ENCODE measurements at regions not wholly inside any gene's neighbourhood (a gene's known extent, or its start where the extent isn't known, plus 50 kb on each side); places are given as distances from the start of the nearest gene placed in this dataset.

DNA sequence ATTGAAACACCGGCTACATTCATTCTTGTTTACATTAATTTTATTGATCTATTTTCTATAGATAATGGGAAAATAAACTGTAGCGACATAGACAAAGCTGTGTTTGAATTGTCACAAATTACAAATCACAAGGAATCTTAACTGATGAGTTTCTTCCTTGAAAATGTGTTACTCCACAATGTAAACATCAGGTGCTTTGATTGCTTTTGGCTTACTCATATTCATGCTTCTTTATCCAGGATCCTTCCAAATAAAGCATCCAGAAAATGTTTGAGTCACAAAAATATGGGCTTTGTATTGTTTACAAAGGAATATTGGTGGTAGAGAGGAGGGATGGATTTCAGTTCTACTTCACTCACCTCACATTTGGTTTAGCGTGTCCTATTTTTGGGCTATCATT, 64.0 kb downstream of the BMP2 start:
- DNase-seq (ENCODE audit: insufficient read length, low spot score) (no peak), FAIRE-seq (no peak)
- no peak for TF ChIP-seq POLR2A (IDR thresholded peaks at IDR 0.05; ENCODE audit: low read depth, low read length)

DNA sequence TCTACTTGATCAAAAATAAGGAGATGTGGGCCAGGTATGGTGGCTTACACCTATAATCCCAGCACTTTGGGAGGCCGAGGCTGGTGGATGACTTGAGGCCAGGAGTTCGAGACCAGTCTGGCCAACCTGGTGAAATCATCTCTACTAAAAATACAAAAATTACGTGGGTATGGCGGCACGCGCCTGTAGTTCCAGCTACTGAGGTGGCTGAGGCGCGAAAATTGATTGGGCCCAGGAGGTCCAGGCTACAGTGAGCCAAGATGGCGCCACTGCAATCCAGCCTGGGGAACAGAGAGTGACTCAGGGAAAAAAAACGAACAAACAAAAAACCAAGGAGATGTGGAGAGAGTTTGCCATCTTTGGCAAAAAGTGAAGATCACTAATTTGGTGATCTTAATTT, 65.3 kb downstream of the BMP2 start:
- DNase-seq (ENCODE audit: insufficient read length, low spot score) (no peak), FAIRE-seq (no peak)
- TF ChIP-seq POLR2A (IDR thresholded peaks at IDR 0.05; ENCODE audit: low read depth, low read length) = no peak

DNA sequence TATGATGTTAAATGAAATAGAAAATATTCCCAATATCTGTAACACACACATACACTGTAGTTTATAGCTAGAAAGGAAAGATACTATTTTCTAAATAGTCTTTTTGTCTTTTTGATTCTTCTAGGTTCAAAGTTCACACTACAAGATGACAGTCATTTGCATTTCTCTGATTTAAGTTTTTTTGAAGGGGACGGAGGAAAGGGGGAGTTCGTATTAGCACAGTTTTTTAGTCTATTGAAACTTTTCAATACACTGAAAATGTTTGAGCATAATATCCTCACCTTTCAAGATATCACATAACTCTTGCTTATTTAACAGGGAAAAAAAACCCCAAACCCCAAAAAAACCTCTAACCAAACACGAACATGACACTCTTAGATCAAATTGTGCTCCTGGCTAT, 68.1 kb downstream of the BMP2 start:
- FAIRE-seq = no peak

DNA sequence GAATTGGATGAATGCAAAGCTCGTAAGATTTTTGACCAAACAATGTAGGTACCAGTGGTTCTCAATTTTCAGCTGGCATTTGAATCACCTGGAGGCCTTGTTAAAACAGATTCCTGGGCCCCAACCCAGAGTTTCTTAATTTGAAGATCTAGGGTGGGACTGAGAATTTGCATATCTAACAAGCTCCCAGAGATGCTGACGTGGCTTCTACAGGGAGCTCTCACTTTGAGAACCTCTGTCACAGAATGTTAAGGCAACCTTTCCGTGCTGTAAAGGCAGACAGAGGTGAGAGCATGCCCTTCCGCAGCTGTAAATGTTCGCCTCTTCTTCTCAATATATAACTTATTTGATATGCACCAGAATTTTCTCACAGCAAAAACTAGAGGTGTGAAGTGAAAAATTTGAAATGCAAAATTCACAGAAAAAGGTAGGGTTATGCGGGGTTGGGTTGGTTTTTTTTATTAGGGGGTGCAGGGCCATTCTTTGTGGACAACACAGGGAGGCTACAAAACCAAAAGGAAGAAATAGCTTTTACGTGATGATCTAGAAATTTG, 69.4 kb downstream of the BMP2 start:
- TF ChIP-seq POLR2A (IDR thresholded peaks at IDR 0.05; ENCODE audit: low read depth, low read length) = no peak
- DNase-seq (ENCODE audit: insufficient read length, low spot score) = no peak
- no peak for FAIRE-seq

More for the DNA sequence above, 68.1 kb downstream of the BMP2 start:
- TF ChIP-seq POLR2A (IDR thresholded peaks at IDR 0.05; ENCODE audit: low read depth, low read length) = no peak
- DNase-seq (ENCODE audit: insufficient read length, low spot score) = no peak

DNA sequence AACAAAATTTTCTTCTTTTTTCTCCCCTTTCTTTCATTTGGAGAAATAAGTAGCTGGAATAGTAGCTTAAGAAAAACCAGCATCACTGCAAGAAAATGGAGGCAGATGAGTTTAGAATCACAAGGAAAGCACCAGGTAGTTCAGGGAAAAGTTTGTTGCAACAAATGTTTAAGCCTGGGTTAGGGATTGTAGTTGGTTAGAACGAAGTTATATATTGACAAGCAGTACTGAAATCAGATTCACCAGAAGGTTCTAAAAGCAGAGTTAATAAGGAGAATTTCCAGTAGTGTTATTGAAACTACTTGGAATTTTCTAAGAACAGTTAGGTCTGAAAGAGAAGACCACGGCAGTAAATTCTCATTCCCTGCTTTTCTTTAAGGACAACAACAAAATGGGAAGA, 70.2 kb downstream of the BMP2 start:
- TF ChIP-seq POLR2A (IDR thresholded peaks at IDR 0.05; ENCODE audit: low read depth, low read length) = no peak
- no peak for FAIRE-seq
- no peak for DNase-seq (ENCODE audit: insufficient read length, low spot score)

DNA sequence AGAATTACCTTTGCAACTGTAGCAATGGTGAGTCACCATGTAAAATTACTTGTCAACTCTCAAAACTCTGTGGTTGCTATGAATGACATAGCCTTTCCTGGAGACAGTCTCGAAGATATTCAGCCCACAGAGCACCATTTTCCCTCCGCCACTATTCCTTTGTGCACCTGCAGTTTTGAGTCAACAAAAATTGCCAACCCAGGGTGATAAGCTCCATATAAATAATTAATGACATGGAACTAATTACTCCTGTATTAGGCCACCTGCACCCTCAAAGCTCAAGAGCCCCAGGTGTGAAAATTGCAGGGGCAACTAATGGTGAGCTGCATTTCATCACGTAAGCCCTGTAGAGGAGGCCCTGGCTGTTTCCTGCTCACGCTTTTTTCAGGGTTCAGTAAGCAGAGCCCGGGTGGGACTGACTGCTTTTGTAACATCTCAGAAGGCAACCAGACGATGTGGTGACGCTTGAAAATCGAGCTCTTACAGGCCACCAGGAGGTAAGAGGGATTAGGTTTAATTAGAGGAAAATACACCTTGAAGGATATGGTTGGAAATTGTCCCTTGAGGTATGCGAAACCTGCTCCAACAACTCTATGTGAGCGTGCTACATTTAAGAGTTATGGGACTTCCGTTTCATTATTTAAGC, 70.8 kb downstream of the BMP2 start:
- DNase-seq (ENCODE audit: insufficient read length, low spot score) (no peak), FAIRE-seq (no peak)
- no peak for TF ChIP-seq POLR2A (IDR thresholded peaks at IDR 0.05; ENCODE audit: low read depth, low read length)

DNA sequence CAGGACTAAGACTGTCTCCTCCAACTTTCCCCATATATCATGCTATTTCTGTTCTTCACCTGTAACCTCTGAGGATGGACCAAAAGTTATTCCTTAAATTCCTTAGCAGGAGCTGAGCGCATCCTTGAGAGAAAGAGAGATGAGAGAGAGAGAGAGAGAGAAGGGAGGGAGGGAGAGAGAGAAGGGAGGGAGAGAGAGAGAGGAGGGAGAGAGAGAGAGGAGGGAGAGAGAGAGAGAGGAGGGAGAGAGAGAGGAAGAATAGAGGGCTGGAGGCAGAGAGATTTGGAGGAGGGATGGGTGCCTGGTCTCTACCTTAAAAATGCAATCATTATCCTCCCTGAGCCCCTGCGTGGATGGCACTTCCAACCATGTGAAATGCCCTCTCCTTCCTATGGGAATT, 73.6 kb downstream of the BMP2 start:
- TF ChIP-seq POLR2A (IDR thresholded peaks at IDR 0.05; ENCODE audit: low read depth, low read length) = no peak
- no peak for DNase-seq (ENCODE audit: insufficient read length, low spot score)
- no peak for FAIRE-seq

DNA sequence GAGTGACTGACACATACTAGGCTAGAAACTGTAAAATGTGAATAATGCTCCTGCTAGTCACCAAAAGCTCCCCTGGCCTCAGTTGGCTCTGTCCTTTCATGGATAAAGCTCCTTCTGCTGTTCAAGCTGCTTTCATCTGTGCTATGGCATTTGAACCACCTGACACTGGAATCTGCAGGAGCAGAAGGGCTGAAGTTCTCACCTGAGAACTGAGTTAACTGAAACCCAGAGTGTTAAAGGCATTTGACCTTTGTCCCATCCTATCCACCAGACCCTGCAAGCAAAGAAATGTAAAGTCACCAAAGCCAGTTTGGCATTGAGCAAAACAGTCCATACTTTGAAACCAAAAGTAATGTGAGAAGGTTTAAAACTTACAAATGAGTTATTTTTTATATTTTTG, 77.7 kb downstream of the BMP2 start:
- FAIRE-seq = no peak
- TF ChIP-seq POLR2A (IDR thresholded peaks at IDR 0.05; ENCODE audit: low read depth, low read length) = no peak
- DNase-seq (ENCODE audit: insufficient read length, low spot score) = no peak

DNA sequence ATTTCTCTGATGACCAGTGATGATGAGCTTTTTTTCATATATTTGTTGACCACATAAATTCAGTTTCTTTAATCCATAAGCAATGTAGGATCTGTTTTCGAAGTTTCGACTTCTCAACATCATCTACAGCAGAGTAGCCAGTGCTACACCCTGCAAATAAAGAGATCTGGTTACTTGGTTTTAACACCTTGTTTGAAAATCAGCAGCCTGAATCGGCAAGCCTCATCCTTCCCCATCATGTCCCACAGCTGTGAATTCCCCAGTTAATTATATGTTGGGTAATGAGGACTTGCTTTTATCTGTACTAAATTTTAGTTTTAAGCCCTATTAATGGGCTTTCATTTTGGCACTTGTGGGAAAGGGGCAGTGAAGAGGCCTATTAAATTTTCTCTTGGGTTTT, 80.6 kb downstream of the BMP2 start:
- FAIRE-seq (no peak), DNase-seq (ENCODE audit: insufficient read length, low spot score) (no peak)
- TF ChIP-seq POLR2A (IDR thresholded peaks at IDR 0.05; ENCODE audit: low read depth, low read length) = no peak

DNA sequence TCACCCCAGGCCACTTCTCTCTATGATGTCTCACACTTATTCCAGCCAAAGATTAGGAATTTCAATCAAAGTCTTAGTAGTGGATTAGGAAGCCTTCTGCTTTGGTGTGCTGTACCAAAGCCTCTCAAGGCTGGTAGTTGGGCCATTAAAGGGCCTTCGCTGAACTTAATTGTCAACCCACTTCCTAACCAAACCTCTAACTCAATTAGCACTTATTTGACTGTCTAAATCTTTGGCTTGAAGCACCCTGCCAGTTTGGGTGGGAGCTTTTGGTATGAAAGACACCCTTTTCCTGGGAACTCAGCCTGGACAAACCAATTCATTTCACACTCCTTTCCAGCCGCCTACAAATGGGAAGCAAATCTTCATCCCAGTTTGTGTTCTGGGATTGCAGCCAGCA, 81.5 kb downstream of the BMP2 start:
- DNase-seq (ENCODE audit: insufficient read length, low spot score) = no peak
- no peak for TF ChIP-seq POLR2A (IDR thresholded peaks at IDR 0.05; ENCODE audit: low read depth, low read length)
- no peak for FAIRE-seq

DNA sequence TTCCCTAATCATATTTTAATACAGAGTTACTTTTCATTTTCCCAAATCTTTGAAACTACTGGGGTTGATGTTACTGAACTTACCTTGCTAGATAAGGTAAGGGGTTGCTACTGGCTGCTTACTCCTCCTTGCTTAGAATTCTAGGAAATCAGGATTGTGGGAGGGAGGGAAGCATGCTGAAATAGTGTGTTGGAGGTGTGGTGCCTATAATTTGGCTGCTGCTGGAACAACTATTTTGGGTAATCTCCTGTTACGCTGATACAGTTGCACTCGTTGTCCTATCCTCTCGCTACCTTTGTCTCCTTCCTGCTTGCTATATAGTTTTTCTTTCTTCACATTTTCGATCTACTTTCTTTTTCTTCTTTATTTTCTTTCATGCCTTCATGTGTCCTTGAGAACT, 83.7 kb downstream of the BMP2 start:
- no peak for FAIRE-seq
- TF ChIP-seq POLR2A (IDR thresholded peaks at IDR 0.05; ENCODE audit: low read depth, low read length) = no peak
- no peak for DNase-seq (ENCODE audit: insufficient read length, low spot score)

DNA sequence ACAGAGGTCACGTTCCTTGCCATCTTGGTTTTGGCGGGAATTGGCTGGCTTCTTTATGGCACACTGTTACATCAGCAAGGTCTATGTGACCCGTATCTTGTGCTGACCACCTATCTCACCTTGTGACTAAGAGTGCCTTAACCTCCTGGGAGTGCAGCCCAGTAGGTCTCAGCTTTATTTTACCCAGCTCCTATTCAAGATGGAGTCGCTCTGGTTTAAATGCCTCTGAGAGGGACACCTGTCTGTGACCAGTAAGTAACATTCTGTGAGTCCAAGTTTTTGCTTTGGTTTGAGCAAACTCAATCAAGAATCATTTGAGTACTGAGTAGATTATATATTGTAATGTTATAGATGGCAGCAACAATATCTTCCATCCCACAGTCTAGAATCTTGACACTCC, 85.0 kb downstream of the BMP2 start:
- TF ChIP-seq POLR2A (IDR thresholded peaks at IDR 0.05; ENCODE audit: low read depth, low read length) = no peak
- DNase-seq (ENCODE audit: insufficient read length, low spot score) (no peak), FAIRE-seq (no peak)

DNA sequence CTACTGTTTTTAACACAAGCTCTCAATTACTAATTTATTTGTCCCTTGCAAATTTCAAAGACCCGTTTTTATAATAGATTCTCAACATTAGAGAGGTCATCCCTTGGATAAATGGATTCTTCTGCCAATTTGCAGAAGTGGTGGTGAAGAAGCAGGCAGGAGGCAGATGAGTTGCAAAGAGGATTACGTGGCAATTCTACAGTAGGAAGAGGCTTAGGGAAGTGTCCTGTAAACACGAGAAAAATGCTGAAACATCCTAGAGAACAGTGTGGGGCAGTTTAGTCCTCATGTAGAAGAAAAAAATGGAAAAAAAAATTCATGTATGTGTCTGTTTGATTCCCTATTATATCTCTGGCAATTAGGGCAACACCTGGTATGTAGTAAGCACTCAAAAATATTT, 87.6 kb downstream of the BMP2 start:
- FAIRE-seq (no peak), DNase-seq (ENCODE audit: insufficient read length, low spot score) (no peak)
- no peak for TF ChIP-seq POLR2A (IDR thresholded peaks at IDR 0.05; ENCODE audit: low read depth, low read length)

DNA sequence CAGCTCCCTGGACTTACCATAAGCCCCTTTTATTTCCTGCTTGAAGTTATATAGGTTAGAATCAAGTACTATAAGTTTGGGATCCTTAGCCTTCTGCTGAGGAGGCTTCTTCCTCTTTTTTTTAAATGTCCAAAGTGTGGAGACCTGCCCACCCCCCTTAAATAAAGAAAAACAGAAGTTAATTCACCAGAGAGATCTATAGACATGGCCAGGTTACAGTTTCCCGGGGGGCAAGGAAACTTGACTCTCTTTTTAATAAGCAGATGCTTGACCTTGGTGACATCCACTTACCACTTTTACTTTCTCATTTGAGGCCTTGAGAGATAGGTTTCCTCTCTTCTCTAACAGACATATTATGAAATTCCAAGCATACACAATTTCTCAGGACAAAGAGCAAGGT, 88.3 kb downstream of the BMP2 start:
- TF ChIP-seq POLR2A (IDR thresholded peaks at IDR 0.05; ENCODE audit: low read depth, low read length) = no peak
- DNase-seq (ENCODE audit: insufficient read length, low spot score) (no peak), FAIRE-seq (no peak)

DNA sequence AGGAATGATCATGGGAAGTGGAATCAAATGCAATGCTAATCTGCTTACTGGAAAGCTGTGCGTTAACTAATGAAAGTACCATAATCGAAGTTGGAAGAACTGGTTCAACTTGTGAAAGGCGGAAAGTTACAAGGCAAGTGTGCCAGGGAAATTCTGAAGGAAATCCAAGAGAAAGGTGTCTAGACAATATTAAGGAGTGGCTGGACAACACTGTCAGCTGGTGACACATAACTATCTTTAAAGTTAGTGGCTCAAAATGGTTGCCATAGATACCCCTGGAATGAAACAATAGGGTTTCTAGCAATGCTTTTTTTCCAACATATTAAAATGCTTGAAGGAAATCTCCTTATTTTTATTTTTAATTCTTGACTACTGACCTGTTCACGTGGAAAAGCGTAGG, 90.4 kb downstream of the BMP2 start:
- DNase-seq (ENCODE audit: insufficient read length, low spot score) (no peak), FAIRE-seq (no peak)
- TF ChIP-seq POLR2A (IDR thresholded peaks at IDR 0.05; ENCODE audit: low read depth, low read length) = no peak

DNA sequence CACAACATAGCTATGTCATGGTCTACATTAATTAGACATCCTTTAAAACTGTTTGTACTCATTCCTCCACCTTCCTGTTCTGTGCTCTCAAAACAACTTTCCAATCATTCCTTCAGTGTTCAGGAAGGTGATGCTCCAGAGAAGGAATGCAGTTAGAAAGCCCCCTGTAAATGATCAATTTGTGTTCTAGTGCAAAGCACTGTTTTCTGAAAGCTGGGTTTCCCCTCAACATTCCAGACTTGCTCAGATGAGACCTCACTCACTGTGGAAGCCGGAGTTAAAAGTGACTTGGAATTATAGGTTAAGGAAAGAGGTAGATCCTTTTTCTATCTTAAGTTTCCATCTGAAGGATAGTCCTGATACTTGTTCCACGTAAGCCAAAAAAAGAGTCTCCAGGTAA, 95.9 kb downstream of the BMP2 start:
- no peak for FAIRE-seq
- no peak for TF ChIP-seq POLR2A (IDR thresholded peaks at IDR 0.05; ENCODE audit: low read depth, low read length)
- DNase-seq (ENCODE audit: insufficient read length, low spot score) = no peak
